K562 (cell line): ENCODE measurements at regions not wholly inside any gene's neighbourhood (a gene's known extent, or its start where the extent isn't known, plus 50 kb on each side); places are given as distances from the start of the nearest gene placed in this dataset.

ENCODE experiments used
- ATAC-seq: fragments of 200-7000 bp; cut with Tn5 transposase; 3 replicates; pipeline ENCODE4 v1.9.1; 2020; ENCODE audit warnings: moderate library complexity
- BruUV-seq: library from RNA; stranded (reverse); fragments of 400-500 nt; replicated peaks from 2 replicates; lab custom pipeline; 2021; lab: Mats Ljungman, UMichigan
- CTCF ChIA-PET: fragments of 300-600 bp; formaldehyde crosslinking; extraction: SDS; loops from one replicate; lab custom pipeline; 2021; ENCODE audit warnings: low intra/inter-chr PET ratio; lab: Yijun Ruan, JAX
- POLR2A ChIA-PET: fragments of 300-600, 350-650 bp; sonication (Branson Sonifier 250); formaldehyde crosslinking; extraction: SDS; loops from one replicate; lab custom pipeline; 2021; ENCODE audit warnings: antibody characterized with exemption, inconsistent platforms; lab: Yijun Ruan, JAX
- DNase-seq, 4 experiments: peaks; one replicate each; pipeline versions ENCODE4 v3.0.0 to v3.0.0-alpha.2; 2011 to 2018; ENCODE audit warnings: low spot score in 3 of 4, mixed read lengths in 3 of 4; ENCODE audit errors: extremely low read depth in 1 of 4
- FAIRE-seq: peaks from 2 replicates; lab custom pipeline; 2011; peaks lifted over from hg19 to GRCh38; lab: Jason Lieb, UNC
- H2AFZ ChIP-seq: 2 replicates; pipeline ENCODE4 v1.6.0; 2011; ENCODE audit warnings: low read depth, low read length, control low read depth, inconsistent platforms
- H3K27ac ChIP-seq: fragments of 200-600 bp; 3 replicates; pipeline ENCODE4 v1.8.0; 2011; ENCODE audit warnings: low read depth, mild to moderate bottlenecking, control low read depth, inconsistent platforms, low read length, moderate library complexity, mixed read lengths; ENCODE audit errors: extremely low read depth
- H3K27me3 ChIP-seq, 2 experiments: fragments of 300-600 bp in 1 of 2; 2 replicates in 1 of 2; 3 replicates in 1 of 2; pipeline versions ENCODE4 v1.6.0 to v1.8.0; 2011; ENCODE audit warnings: inconsistent platforms in 2 of 2, low read length in 2 of 2, mild to moderate bottlenecking in 1 of 2, mixed read lengths in 1 of 2, moderate library complexity in 1 of 2; ENCODE audit not compliant: control insufficient read depth in 2 of 2, insufficient read depth in 2 of 2
- H3K36me3 ChIP-seq: fragments of 300-600 bp; 3 replicates; pipeline ENCODE4 v1.8.0; 2011; ENCODE audit warnings: mild to moderate bottlenecking, low read length, inconsistent platforms; ENCODE audit not compliant: control insufficient read depth, insufficient read depth
- H3K4me1 ChIP-seq, 2 experiments: fragments of 200-600 bp in 1 of 2; replicated peaks in 1 of 2; 2 replicates in 1 of 2; 3 replicates in 1 of 2; pipeline versions ENCODE4 v1.5.1 to v1.8.0; 2011; ENCODE audit warnings: inconsistent platforms in 2 of 2, low read length in 2 of 2, mild to moderate bottlenecking in 1 of 2, mixed read lengths in 1 of 2, moderate library complexity in 1 of 2; ENCODE audit not compliant: control insufficient read depth in 2 of 2, insufficient read depth in 2 of 2
- H3K4me2 ChIP-seq: 2 replicates; pipeline ENCODE4 v1.6.1; 2011; ENCODE audit warnings: low read length, control low read depth, inconsistent platforms, mixed read lengths; ENCODE audit not compliant: insufficient read depth
- H3K4me3 ChIP-seq: fragments of 200-600 bp; sonication (generic), shearing (Covaris generic); 2 replicates; pipeline ENCODE4 v1.5.1; 2016; ENCODE audit warnings: control low read depth, inconsistent platforms
- H3K79me2 ChIP-seq: fragments of 200-600 bp; 3 replicates; pipeline ENCODE4 v1.8.0; 2011; ENCODE audit warnings: low read length, inconsistent platforms; ENCODE audit not compliant: control insufficient read depth, insufficient read depth
- H3K9ac ChIP-seq, 2 experiments: 2 replicates each; pipeline versions ENCODE4 v1.6.0 to v1.6.1; 2011; ENCODE audit warnings: low read depth in 2 of 2, low read length in 2 of 2, control low read depth in 1 of 2, inconsistent platforms in 1 of 2, mild to moderate bottlenecking in 1 of 2, mixed read lengths in 1 of 2; ENCODE audit not compliant: insufficient read depth in 1 of 2
- H3K9me1 ChIP-seq: one replicate; pipeline ENCODE4 v1.6.0; 2011; ENCODE audit warnings: inconsistent platforms, mild to moderate bottlenecking, low read length, moderate library complexity; ENCODE audit not compliant: control insufficient read depth, insufficient read depth
- H3K9me3 ChIP-seq: replicated peaks from 2 replicates; pipeline ENCODE4 v1.5.1; 2011; ENCODE audit warnings: low read depth, low read length, inconsistent platforms; ENCODE audit not compliant: control insufficient read depth, insufficient read depth
- H4K20me1 ChIP-seq: replicated peaks from 2 replicates; pipeline ENCODE4 v1.6.1; 2011; ENCODE audit warnings: low read length, inconsistent platforms, mixed read lengths; ENCODE audit not compliant: control insufficient read depth, insufficient read depth
- C11orf30 ChIP-seq: fragments of 450-650 bp; IDR thresholded peaks from 2 replicates; pipeline ENCODE4 v1.6.1; 2016; ENCODE audit warnings: low read depth, mild to moderate bottlenecking
- E2F3 ChIP-seq: fragments of 250-450 bp; sonication (Bioruptor Pico); IDR thresholded peaks from 2 replicates; pipeline ENCODE4 v1.4.0; 2020; ENCODE audit warnings: mild to moderate bottlenecking
- ESRRA ChIP-seq: fragments of 450-650 bp; IDR thresholded peaks from 2 replicates; pipeline ENCODE4 v1.6.1; 2014; ENCODE audit warnings: low read depth, mild to moderate bottlenecking, moderate library complexity, borderline replicate concordance
- HDAC2 ChIP-seq: fragments of 450-650 bp; IDR thresholded peaks from 2 replicates; pipeline ENCODE4 v1.6.1; 2016; ENCODE audit warnings: mild to moderate bottlenecking
- HDAC6 ChIP-seq: IDR thresholded peaks from 2 replicates; pipeline ENCODE4 v1.6.1; 2012; ENCODE audit warnings: low read depth, mild to moderate bottlenecking, control low read depth, inconsistent platforms, low read length, moderate library complexity
- HDAC8 ChIP-seq: fragments of 450-650 bp; IDR thresholded peaks from 2 replicates; pipeline ENCODE4 v1.6.1; 2016; ENCODE audit warnings: mild to moderate bottlenecking, missing genetic modification characterization, moderate library complexity, missing compliant biosample characterization
- LEF1 ChIP-seq: fragments of 450-650 bp; IDR thresholded peaks from 2 replicates; pipeline ENCODE4 v1.6.1; 2016; ENCODE audit warnings: mild to moderate bottlenecking
- MAFF ChIP-seq: IDR thresholded peaks from 2 replicates; pipeline ENCODE4 v1.6.1; 2012; ENCODE audit warnings: low read length, improper control_type of control experiment
- MAFG ChIP-seq: fragments of 450-650 bp; conservative IDR thresholded peaks from 2 replicates; pipeline ENCODE4 v1.6.1; 2016; ENCODE audit warnings: missing genetic modification characterization, missing compliant biosample characterization
- NFE2 ChIP-seq: IDR thresholded peaks from 2 replicates; pipeline ENCODE4 v1.6.1; 2014; ENCODE audit warnings: antibody characterized with exemption, low read depth
- NFE2L1 ChIP-seq: fragments of 450-650 bp; IDR thresholded peaks from 2 replicates; pipeline ENCODE4 v1.6.1; 2016; ENCODE audit warnings: missing genetic modification characterization, low read depth, mild to moderate bottlenecking, missing compliant biosample characterization, moderate library complexity, borderline replicate concordance
- NFYB ChIP-seq: IDR thresholded peaks from 2 replicates; pipeline ENCODE4 v1.6.1; 2011; ENCODE audit warnings: mild to moderate bottlenecking, moderate library complexity; ENCODE audit not compliant: insufficient read length; ENCODE audit errors: extremely low read depth
- TAF1 ChIP-seq: IDR thresholded peaks from 2 replicates; pipeline ENCODE4 v1.6.1; 2011; ENCODE audit warnings: mild to moderate bottlenecking, low read length, moderate library complexity; ENCODE audit not compliant: insufficient read depth, control insufficient read depth, severe bottlenecking; ENCODE audit errors: extremely low read depth
- ZBTB1 ChIP-seq: sonication (generic); formaldehyde crosslinking; IDR thresholded peaks from 2 replicates; pipeline ENCODE4 v1.8.1; 2023; ENCODE audit warnings: missing genetic modification reagents, low read depth, mild to moderate bottlenecking, borderline replicate concordance
- WGBS: fragments of 100-300 bp; shearing (Covaris generic); methylation state at CpG from one replicate; pipeline ENCODE4 v1.1.6; 2016; ENCODE audit warnings: low coverage, mixed read lengths; ENCODE audit not compliant: insufficient coverage; ENCODE audit errors: missing lambda C conversion rate; 5-methylcytosine and 5-hydroxymethylcytosine counted together
- in situ Hi-C: fragments of 300-500 bp; cut with MboI; formaldehyde crosslinking; loops from 4 replicates; pipeline ENCODE4 v1.15.0; 2018; ENCODE audit warnings: inconsistent platforms, mixed read lengths
- intact Hi-C: fragments of 100-400 bp; cut with micrococcal nuclease; formaldehyde crosslinking; loops from 2 replicates; pipeline ENCODE4 v1.14.2; 2022
- TF ChIP-seq, protein P1 (sequence below): fragments of 450-650 bp; formaldehyde crosslinking; IDR thresholded peaks from 2 replicates; pipeline ENCODE4 v1.4.0; 2022; ENCODE audit warnings: mild to moderate bottlenecking, moderate library complexity
- TF ChIP-seq, protein P2 (sequence below), 2 experiments: fragments of 450-650 bp in 1 of 2; sonication (generic) in 1 of 2; formaldehyde crosslinking in 1 of 2; IDR thresholded peaks in 1 of 2; conservative IDR thresholded peaks in 1 of 2; 2 replicates each; pipeline versions ENCODE4 v1.6.1 to v1.8.1; 2016 to 2023; ENCODE audit warnings: mild to moderate bottlenecking in 2 of 2, moderate library complexity in 2 of 2, inconsistent platforms in 1 of 2, missing genetic modification reagents in 1 of 2
- TF ChIP-seq, protein P3 (sequence below): fragments of 250-450 bp; sonication (Bioruptor Pico); IDR thresholded peaks from 2 replicates; pipeline ENCODE4 v1.4.0; 2020
- TF ChIP-seq, protein P4 (sequence below): fragments of 450-650 bp; IDR thresholded peaks from 2 replicates; pipeline ENCODE4 v1.7.1; 2018; ENCODE audit warnings: mild to moderate bottlenecking, low read depth; ENCODE audit not compliant: partially characterized antibody

DNA sequence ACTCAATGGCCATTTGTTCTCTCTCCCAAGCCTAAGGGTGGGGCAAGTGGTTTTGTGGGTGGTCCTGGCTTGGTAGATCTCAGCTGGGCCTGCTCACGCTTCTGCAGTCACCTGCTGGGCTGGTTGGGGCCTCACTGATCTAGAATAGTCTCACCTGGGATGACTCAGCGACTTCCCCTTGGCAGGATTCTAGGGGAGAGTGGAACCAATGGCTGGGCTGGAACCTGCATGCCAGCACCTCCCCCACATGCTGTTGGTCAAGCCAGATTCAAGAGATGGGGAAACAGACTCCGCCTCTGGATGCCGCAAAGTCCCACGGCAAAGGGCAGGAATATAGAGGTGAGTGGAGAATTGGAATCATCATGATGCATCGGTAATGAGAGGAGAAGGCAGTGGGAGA is 292.9 kb upstream of the NPVF start:
- Histone ChIP-seq H3K36me3 (no peaks in the 10 kb centered on the region), H4K20me1 (no peaks in the 10 kb centered on the region), H3K4me3 (no peak overlapping the region), H3K9me3 (no peaks in the 10 kb centered on the region), H3K27me3 (peaks cover 9 to 38% of the 10 kb centered on the region in 2 experiments; a peak in 4 of 5 replicates), H2AFZ (no peak overlapping the region), H3K4me2 (no peak overlapping the region), H3K4me1 (peaks cover 0 to 4% of the 10 kb centered on the region in 2 experiments; a peak in 1 of 5 replicates), H3K79me2 (no peaks in the 10 kb centered on the region), H3K9me1 (no peaks in the 10 kb centered on the region), H3K9ac (no peak overlapping the region), H3K27ac (no peak overlapping the region)
- DNase-seq (peak in 2 of 4 experiments; percentile 17), ATAC-seq (peak; percentile 43; the same call in 2 of the 3 replicates), FAIRE-seq (no peak)
- POLR2A ChIA-PET = no interaction called here
- in situ Hi-C loops = no loop called here
- CTCF ChIA-PET = no interaction called here
- intact Hi-C loops = no loop called here
- 4% methylated on average over 6 of the region's 6 CpGs for WGBS
- BruUV-seq = no TSS peak
- TF ChIP-seq HDAC8 = no peak
- TF ChIP-seq, protein P1, sequence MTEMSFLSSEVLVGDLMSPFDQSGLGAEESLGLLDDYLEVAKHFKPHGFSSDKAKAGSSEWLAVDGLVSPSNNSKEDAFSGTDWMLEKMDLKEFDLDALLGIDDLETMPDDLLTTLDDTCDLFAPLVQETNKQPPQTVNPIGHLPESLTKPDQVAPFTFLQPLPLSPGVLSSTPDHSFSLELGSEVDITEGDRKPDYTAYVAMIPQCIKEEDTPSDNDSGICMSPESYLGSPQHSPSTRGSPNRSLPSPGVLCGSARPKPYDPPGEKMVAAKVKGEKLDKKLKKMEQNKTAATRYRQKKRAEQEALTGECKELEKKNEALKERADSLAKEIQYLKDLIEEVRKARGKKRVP (CRISPR knock-in tag) = no peak
- TF ChIP-seq, protein P2, sequence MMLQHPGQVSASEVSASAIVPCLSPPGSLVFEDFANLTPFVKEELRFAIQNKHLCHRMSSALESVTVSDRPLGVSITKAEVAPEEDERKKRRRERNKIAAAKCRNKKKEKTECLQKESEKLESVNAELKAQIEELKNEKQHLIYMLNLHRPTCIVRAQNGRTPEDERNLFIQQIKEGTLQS (IDR thresholded peaks at IDR 0.05) = no peak
- TF ChIP-seq, protein P2 (CRISPR knock-in tag; conservative IDR thresholded peaks at IDR 0.05) = no peak
- no peak for TF ChIP-seq HDAC6
- TF ChIP-seq LEF1 = no peak
- TF ChIP-seq E2F3 (CRISPR knock-in tag) = no peak
- TF ChIP-seq, protein P3, sequence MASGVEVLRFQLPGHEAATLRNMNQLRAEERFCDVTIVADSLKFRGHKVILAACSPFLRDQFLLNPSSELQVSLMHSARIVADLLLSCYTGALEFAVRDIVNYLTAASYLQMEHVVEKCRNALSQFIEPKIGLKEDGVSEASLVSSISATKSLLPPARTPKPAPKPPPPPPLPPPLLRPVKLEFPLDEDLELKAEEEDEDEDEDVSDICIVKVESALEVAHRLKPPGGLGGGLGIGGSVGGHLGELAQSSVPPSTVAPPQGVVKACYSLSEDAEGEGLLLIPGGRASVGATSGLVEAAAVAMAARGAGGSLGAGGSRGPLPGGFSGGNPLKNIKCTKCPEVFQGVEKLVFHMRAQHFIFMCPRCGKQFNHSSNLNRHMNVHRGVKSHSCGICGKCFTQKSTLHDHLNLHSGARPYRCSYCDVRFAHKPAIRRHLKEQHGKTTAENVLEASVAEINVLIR (CRISPR knock-in tag) = no peak
- no peak for TF ChIP-seq HDAC2
- TF ChIP-seq ZBTB1 (CRISPR knock-in tag) = no peak
- peak; percentile 33; the same call in 1 of the 2 replicates for TF ChIP-seq MAFG
- TF ChIP-seq, protein P4, sequence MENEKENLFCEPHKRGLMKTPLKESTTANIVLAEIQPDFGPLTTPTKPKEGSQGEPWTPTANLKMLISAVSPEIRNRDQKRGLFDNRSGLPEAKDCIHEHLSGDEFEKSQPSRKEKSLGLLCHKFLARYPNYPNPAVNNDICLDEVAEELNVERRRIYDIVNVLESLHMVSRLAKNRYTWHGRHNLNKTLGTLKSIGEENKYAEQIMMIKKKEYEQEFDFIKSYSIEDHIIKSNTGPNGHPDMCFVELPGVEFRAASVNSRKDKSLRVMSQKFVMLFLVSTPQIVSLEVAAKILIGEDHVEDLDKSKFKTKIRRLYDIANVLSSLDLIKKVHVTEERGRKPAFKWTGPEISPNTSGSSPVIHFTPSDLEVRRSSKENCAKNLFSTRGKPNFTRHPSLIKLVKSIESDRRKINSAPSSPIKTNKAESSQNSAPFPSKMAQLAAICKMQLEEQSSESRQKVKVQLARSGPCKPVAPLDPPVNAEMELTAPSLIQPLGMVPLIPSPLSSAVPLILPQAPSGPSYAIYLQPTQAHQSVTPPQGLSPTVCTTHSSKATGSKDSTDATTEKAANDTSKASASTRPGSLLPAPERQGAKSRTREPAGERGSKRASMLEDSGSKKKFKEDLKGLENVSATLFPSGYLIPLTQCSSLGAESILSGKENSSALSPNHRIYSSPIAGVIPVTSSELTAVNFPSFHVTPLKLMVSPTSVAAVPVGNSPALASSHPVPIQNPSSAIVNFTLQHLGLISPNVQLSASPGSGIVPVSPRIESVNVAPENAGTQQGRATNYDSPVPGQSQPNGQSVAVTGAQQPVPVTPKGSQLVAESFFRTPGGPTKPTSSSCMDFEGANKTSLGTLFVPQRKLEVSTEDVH = no peak
- TF ChIP-seq MAFF = peak; percentile 39; the same call in 1 of the 2 replicates
- TF ChIP-seq C11orf30 = peak; percentile 25; the same call in 1 of the 2 replicates
- TF ChIP-seq NFE2L1 = 0 out of 2 replicates have a peak, but pooled peaks have one; percentile 15
- peak; percentile 59 for TF ChIP-seq NFE2
- no peak for TF ChIP-seq NFYB
- no peak for TF ChIP-seq TAF1
- no peak for TF ChIP-seq ESRRA
